ENCODE measurements at regions not wholly inside any gene's neighbourhood (a gene's known extent, or its start where the extent isn't known, plus 50 kb on each side); places are given as distances from the start of the nearest gene placed in this dataset.
A peak's percentile ranks its signal among the peaks of the same experiment; 100 is the strongest.

GRCh38 chrX:115988825-115989224 is 181.7 kb upstream of the AGTR2 start:
- no peaks in the 10 kb centered on the region for H3F3A ChIP-seq (ENCODE audit: low read depth)
- no peaks in the 10 kb centered on the region for H3K36me3 ChIP-seq (ENCODE audit: insufficient read depth, low read length)
- no peaks in the 10 kb centered on the region for H3K4me1 ChIP-seq (ENCODE audit: insufficient read depth, low read length, poor library complexity, severe bottlenecking)
- TF ChIP-seq, protein P1, sequence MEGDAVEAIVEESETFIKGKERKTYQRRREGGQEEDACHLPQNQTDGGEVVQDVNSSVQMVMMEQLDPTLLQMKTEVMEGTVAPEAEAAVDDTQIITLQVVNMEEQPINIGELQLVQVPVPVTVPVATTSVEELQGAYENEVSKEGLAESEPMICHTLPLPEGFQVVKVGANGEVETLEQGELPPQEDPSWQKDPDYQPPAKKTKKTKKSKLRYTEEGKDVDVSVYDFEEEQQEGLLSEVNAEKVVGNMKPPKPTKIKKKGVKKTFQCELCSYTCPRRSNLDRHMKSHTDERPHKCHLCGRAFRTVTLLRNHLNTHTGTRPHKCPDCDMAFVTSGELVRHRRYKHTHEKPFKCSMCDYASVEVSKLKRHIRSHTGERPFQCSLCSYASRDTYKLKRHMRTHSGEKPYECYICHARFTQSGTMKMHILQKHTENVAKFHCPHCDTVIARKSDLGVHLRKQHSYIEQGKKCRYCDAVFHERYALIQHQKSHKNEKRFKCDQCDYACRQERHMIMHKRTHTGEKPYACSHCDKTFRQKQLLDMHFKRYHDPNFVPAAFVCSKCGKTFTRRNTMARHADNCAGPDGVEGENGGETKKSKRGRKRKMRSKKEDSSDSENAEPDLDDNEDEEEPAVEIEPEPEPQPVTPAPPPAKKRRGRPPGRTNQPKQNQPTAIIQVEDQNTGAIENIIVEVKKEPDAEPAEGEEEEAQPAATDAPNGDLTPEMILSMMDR (conservative IDR thresholded peaks at IDR 0.05; ENCODE audit: low read length): peak; percentile 35
- no peak for TF ChIP-seq EZH2phosphoT487 (IDR thresholded peaks at IDR 0.05; ENCODE audit: borderline replicate concordance)
- H4K20me1 ChIP-seq (ENCODE audit: insufficient read depth, low read length, poor library complexity, severe bottlenecking): no peaks in the 10 kb centered on the region
- H3K79me2 ChIP-seq (ENCODE audit: insufficient read depth, low read length): no peaks in the 10 kb centered on the region
- H3K9me3 ChIP-seq (ENCODE audit: insufficient read depth, low read depth, low read length): no peaks in the 10 kb centered on the region
- H3K9ac ChIP-seq (ENCODE audit: low read depth, low read length, poor library complexity, severe bottlenecking): no peak overlapping the region
- no peak overlapping the region for H3K4me3 ChIP-seq (ENCODE audit: low read length, poor library complexity, severe bottlenecking)
- no peaks in the 10 kb centered on the region for H3K27me3 ChIP-seq (ENCODE audit: insufficient read depth, low read length, poor library complexity, severe bottlenecking)
- no peak overlapping the region for H3K4me2 ChIP-seq (ENCODE audit: low read depth, low read length, poor library complexity, severe bottlenecking)
- H2AFZ ChIP-seq (ENCODE audit: low read length): no peak overlapping the region
- H3K9me2 ChIP-seq (replicated peaks; ENCODE audit: low read depth, low read length): no peaks in the 10 kb centered on the region

- Histone ChIP-seq H3K36me3 (ENCODE audit: insufficient read depth, low read length) (no peaks in the 10 kb centered on the region), H3K4me2 (ENCODE audit: low read depth, low read length, poor library complexity, severe bottlenecking) (no peak overlapping the region), H3F3A (ENCODE audit: low read depth) (no peaks in the 10 kb centered on the region), H4K20me1 (ENCODE audit: insufficient read depth, low read length, poor library complexity, severe bottlenecking) (no peaks in the 10 kb centered on the region), H3K9ac (ENCODE audit: low read depth, low read length, poor library complexity, severe bottlenecking) (no peak overlapping the region), H3K79me2 (ENCODE audit: insufficient read depth, low read length) (no peaks in the 10 kb centered on the region), H3K4me1 (ENCODE audit: insufficient read depth, low read length, poor library complexity, severe bottlenecking) (no peaks in the 10 kb centered on the region), H3K27me3 (ENCODE audit: insufficient read depth, low read length, poor library complexity, severe bottlenecking) (no peaks in the 10 kb centered on the region), H3K9me2 (replicated peaks; ENCODE audit: low read depth, low read length) (no peaks in the 10 kb centered on the region), H3K9me3 (ENCODE audit: insufficient read depth, low read depth, low read length) (no peaks in the 10 kb centered on the region), H2AFZ (ENCODE audit: low read length) (no peak overlapping the region), H3K4me3 (ENCODE audit: low read length, poor library complexity, severe bottlenecking) (no peak overlapping the region)
- no peak for TF ChIP-seq EZH2phosphoT487 (IDR thresholded peaks at IDR 0.05; ENCODE audit: borderline replicate concordance)
- TF ChIP-seq, protein P1 (conservative IDR thresholded peaks at IDR 0.05; ENCODE audit: low read length): no peak
These were observed 180.9 kb upstream of the AGTR2 start for GRCh38 chrX:115989686-115990085.

DNA sequence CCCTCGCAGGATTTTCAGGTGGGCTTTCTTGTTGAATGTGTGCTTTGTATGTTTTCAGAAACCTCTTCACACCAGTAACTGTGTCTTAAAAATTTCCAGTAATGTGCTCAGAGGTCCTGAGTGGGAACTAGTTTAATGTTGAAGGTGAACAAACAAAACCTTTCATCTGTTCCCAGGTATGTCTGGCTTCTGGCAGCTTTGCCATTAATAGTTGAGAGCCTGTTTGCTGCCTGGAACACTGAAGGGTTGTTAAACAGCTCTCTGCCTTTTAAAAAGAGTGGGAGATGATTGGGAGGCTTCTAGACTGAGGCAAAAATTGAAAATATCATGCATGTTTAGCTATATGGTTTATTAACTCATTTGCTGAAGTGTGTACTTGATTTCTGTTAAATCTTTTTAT is 161.2 kb upstream of the AGTR2 start:
- H3K36me3 ChIP-seq (ENCODE audit: insufficient read depth, low read length): no peaks in the 10 kb centered on the region
- H3K4me1 ChIP-seq (ENCODE audit: insufficient read depth, low read length, poor library complexity, severe bottlenecking): no peaks in the 10 kb centered on the region
- no peaks in the 10 kb centered on the region for H3K9me2 ChIP-seq (replicated peaks; ENCODE audit: low read depth, low read length)
- TF ChIP-seq, protein P1 (conservative IDR thresholded peaks at IDR 0.05; ENCODE audit: low read length): no peak
- TF ChIP-seq EZH2phosphoT487 (IDR thresholded peaks at IDR 0.05; ENCODE audit: borderline replicate concordance): no peak
- no peak overlapping the region for H3K9ac ChIP-seq (ENCODE audit: low read depth, low read length, poor library complexity, severe bottlenecking)
- H4K20me1 ChIP-seq (ENCODE audit: insufficient read depth, low read length, poor library complexity, severe bottlenecking): no peaks in the 10 kb centered on the region
- H3F3A ChIP-seq (ENCODE audit: low read depth): no peaks in the 10 kb centered on the region
- H3K4me2 ChIP-seq (ENCODE audit: low read depth, low read length, poor library complexity, severe bottlenecking): no peak overlapping the region
- H3K79me2 ChIP-seq (ENCODE audit: insufficient read depth, low read length): no peaks in the 10 kb centered on the region
- no peak overlapping the region for H2AFZ ChIP-seq (ENCODE audit: low read length)
- no peak overlapping the region for H3K4me3 ChIP-seq (ENCODE audit: low read length, poor library complexity, severe bottlenecking)
- H3K9me3 ChIP-seq (ENCODE audit: insufficient read depth, low read depth, low read length): no peaks in the 10 kb centered on the region
- no peaks in the 10 kb centered on the region for H3K27me3 ChIP-seq (ENCODE audit: insufficient read depth, low read length, poor library complexity, severe bottlenecking)
